8988T (cell line): ENCODE measurements at regions not wholly inside any gene's neighbourhood (a gene's known extent, or its start where the extent isn't known, plus 50 kb on each side); places are given as distances from the start of the nearest gene placed in this dataset.
A peak's percentile ranks its signal among the peaks of the same experiment; 100 is the strongest.

ENCODE experiments used
- DNase-seq: peaks from one replicate; pipeline ENCODE4 v3.0.0; 2011

DNA sequence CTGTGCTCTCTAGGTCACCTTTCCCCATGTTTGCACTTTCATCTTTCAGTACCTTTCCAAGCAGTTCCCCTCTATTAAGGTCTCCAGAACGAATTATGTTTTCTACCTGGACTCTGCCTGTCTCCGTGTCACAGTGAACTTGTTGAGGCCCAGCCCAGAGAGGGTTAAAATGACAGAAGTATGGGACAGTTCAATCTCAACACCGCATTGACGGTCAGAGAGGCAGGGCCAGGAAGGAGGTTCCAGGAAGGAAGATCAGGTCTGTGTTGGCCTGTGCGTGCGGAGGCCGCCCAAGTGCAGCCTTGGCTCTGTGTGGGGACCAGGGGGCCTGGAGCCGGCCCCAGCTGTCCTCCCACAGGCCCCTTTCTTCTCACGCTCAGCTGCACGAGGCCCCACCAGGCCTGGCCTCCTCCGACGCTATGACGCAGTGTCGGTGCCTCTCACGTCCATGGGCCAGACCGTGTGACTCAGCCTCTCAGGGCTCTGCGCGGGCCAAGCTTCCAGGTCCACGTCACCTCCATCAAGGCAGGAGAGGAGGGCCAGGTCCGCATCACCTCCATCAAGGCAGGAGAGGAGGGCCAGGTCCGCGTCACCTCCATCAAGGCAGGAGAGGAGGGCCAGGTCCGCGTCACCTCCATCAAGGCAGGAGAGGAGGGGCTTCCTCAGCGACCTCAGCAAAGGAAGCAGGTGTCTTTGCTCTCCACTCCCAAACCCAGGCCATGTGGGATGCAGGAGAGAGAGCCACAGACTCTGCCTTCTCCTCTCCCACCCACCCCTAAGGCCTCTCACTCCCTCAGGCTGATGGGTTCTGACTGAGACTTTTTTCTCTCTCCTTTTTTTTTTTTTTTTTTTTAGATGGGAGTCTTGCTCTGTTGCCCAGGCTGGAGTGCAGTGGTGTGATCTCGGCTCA is 83.1 kb downstream of the CPN2 start:
- DNase-seq, result no peak

DNA sequence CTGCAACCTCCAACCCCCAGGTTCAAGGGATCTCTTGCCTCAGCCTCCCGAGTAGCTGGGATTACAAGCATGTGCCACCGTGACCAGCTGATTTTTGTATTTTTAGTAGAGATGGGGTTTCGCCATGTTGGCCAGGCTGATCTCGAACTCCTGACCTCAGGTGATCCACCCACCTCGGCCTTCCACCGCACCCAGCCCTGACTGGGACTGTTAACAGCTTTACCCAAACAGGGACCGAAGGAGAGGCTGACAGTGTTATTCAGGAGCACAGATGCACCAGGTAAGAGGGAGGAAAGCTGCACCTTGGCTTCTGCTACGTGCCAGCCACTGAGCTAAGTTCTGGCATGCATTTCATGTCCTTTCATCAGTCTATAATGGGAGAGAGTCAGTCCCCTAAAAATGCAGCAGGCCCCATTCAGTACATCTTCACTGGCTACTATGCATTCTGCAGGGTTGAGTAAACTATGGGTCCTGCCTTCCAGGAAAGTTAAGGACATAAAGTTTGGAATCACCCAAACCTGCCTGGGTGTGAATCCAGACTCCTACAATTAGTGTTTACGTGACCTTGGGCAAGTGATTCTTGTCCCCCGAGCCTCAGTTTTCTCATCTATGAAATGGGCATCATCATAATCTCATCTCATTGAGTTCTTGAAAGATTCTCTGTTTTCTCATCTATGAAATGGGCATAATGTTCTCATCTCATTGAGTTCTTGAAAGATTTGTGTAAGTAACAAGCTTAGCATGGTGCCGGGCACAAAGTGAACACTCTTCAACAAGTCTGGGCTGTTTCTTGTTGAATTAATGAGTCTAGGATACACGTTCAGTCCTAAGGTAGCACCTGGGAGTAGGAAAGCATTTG is 82.2 kb downstream of the CPN2 start:
- DNase-seq, result no peak

DNA sequence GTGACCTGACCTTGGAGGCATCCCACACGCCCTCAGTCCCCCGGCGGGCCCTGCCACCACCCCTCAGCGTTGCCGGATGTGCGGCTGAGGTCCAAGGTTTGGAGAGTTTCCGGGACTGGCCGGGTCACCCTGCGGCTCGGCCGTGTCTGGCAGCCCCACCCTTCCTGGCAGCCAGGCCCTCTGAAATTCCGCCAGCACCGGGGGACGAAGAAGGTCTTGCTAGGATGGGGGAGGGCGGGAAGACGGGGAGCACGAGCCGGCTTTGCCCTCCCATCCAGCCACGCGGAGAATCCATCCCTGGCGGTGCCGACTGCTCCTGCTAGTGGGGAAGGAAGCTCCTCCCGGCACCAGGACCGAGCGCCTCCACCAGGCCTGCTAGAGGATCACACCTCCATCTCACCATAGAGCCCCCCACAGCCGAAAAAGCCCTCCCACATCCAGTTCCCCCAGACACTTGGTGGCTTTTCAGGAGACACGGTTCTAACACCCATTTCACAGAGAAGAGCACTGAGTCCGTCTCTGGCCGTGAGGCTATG is 81.5 kb downstream of the CPN2 start:
- no peak for DNase-seq

DNA sequence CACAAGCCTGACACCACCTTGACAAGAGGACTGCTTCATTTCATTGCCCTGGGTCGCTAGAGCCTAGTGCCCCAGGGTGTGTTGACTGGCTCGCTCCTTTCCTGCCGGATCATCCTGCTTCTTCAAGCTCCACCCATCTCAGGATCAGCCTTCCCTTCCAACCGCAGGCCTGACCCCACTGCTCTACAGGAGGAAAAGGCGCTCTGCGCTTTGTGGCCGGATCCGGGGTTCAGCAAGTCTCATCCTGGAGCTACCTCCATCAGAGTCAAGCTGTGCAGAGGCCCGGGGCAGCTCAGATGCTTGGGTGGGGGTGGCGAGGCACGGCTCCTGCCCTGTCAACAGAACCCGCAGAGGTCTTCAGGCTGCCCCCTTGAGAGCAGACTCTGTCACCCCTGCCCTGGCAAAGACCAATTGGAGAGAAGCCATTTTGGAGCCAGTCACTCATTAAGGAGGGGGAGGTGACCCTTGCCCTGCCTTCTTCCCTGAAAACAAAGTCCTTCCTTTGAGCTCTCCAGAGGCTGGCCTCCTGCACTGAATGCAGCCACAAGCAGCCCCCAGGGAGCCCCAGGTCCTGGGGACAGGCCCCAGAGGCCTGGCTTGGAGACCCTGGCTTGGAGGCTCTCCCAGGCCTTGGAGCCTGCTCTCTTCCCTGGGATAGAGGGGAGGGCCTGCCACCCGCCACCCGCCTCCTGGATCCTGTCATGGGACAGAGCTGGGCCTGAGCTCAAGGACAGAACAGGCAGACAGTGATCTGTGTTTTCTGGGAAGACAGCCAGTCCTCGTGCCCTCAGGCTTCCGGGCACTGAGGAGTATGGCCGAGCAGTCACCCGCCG is 80.3 kb downstream of the CPN2 start:
- DNase-seq, result no peak

DNA sequence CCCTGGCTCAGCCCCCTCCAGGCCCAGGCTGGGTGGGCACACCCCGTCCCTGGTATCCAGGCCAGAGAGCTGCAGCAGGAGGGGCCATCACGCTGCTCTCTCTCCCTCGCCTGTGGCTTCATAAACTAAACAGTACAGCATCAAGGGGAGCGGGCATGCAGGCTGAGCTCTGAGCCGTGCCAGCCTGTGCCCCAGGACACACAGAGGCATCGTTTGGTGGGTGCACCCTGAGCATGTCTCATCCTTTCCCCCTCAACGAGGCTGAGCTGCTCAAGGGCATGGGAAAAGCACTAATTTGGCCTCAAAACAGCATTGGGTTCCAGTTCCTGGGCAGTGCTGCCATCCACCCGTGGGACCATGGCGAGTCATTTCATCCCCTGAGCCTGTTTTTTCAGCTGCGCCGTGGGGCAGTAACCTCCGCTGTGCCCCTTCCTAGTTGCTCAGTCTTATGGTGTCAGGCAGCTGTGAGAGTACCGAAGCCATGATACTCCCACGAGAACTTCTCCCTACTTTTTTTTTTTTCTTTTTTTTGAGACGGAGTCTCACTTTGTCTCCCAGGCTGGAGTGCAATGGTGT is 79.6 kb downstream of the CPN2 start:
- DNase-seq, result no peak

DNA sequence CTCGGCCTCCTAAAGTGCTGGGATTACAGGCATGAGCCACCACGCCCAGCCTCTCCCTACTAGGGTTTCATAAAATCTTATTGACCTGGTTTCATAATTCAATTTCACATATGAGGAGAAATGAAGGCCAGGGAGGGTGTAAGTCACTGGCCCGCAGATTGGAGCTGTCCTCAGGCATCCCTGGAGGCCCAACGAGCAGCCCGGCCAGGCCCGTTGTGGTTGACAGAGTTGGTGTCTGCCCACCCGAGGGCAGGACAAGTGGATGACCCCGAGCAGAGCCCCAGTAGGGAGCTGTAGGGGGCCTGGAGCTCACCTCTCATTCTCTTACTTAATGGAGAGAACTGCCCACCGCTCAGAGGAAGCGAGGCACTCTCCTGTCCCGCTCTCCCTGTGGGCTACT is 78.9 kb downstream of the CPN2 start:
- no peak for DNase-seq

DNA sequence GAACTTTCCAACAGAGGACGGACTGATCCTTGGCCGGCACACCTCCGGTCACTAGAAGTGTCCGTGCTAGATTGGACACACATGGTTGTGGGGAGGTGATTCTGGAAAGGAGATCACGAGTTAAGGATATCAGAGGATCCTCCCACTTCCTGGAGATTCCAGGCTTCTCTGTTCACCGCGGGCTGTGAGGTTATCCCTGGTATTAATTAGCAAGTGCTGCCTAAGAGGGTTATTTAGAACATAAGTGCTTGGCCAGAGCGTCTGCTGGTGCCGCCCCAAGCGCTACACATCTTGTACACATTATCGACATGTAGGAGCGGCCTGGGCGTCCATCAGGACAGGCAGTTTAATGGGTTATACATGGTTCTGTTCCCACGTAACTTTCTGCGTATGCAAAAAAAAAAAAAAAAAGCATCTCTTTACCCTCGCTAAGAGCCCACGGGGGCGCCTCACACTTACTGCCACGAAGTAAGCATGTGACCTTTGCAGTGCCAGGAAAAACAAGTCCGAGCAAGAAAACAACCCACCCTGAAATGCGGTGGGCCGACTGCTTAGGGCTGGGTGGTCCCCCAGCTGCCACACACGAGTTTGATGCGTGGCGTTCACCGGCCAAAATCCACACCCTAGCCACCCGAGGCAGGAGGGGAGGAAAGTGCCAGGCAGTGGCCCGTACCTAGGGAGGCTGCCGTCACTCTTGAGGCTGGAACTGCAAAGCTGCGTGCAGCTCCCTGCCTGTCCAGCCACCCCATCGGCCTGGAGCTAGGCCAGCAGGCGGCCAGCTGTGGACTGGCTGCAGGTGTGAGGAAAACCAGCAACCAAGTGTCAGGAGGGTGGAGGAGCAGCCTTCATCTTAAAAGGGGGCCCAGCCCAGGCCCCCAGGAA is 78.0 kb downstream of the CPN2 start:
- DNase-seq, result no peak

DNA sequence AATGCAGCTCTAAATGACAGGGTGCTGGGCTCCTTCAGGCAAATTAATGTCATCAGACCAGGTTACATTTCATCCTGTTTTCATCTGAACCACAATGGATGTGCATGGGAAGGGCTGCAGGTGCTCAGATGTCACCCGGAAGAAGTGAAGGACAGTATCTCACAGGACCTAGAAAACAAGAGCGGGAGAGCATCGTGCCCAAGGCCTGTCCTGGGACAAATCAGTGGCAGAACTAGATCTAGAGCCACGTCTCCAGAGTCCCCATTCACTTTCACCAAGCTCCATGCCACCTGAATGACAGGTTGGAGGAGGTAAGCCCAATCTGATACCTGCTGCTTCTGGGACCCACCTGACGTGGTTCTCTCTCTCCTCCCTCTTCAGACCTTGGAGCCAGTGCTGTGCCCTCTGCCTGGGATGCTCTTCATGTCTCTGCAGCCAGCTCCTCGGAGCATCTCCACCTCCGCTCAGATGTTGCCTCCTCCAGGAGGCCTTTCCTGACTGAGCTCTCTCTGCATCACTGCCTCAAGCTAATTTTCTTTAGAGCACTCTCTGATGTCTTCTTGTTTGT is 77.3 kb downstream of the CPN2 start:
- no peak for DNase-seq

DNA sequence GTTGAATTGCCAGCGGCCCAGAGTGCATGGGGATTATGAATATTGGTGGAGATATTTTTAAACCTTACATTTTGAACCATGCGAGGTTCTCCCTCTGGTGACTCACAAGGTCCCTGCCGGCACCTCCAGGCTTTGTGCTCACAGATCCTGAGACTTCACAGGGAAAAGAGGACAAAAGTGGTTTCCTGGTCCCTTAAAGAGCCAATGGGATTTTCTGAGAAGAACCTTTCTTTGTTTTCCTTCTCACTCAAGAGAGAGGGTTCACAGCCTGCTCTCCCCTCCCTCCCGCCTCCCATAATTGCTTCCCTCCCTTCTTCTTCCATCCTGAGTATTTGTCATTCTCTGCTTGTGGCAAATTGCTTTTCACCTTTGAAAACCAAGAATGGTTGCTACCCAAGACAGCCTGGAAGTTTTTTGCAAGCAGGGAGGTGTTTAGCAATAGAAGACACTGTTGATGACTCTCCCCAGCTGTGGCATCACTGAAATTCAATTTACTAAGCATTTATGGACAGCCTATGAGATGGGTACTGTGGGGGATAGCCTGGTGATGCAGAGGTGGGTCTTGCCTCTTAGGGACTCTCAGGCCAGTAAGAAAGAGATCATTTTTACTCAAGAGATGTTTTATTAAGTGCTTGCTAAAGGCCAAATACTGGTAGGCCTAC is 76.6 kb downstream of the CPN2 start:
- DNase-seq, result no peak

DNA sequence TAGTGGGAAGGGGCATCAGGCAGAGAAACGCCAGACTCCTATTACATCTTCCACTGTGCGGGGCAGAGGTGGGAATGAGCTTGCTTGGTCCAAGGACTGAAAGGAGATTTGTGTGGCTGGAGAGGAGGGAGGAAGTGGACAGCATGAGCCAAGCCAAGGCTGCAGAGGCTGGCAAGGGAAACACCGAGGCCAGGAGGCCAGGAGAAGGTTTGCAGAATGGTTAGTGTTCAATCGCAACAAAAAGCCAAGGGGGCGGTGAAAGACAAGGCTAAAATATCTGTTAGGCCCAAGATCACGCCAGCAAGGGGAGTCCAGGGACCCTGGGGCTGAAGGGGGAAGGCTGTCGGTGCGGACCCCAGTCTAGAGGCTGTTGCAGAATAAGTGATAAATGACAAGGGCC is 75.8 kb downstream of the CPN2 start:
- peak; percentile 70 for DNase-seq

DNA sequence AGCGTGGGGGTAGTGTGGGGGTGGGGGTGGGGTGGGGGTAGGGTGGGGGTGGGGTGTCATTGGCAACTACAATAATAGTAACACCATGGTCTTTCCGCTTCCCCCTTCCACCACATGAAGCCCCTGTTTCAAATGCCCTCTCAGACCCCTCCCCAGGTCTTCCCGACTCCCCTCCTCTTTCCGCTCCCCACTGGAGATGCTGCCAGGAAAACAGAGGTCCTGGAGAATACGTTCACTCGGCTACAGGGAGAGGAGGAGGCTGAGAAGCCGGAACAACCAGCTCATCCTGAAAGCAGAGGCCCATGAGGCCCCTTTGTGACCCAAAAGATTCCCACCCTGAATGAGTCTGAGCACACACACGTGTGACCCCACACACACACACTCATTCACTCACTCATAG is 75.4 kb downstream of the CPN2 start:
- no peak for DNase-seq

DNA sequence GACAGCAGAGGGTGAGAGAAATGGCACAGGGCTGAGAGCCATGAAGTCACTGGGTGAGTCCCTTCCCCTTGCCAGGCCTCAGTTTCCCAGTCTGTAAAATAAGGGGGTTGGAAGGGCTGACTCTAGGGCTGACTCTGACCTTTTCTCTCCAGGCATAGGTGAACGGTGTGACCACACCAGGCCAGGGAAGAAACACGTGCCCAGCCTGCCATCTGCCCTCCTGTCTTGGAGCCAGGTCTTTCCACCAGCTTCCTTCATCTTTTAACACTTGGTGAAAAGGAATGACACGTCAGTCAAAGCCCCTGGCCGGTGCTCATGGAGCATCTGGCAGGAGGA is 74.4 kb downstream of the CPN2 start:
- no peak for DNase-seq

DNA sequence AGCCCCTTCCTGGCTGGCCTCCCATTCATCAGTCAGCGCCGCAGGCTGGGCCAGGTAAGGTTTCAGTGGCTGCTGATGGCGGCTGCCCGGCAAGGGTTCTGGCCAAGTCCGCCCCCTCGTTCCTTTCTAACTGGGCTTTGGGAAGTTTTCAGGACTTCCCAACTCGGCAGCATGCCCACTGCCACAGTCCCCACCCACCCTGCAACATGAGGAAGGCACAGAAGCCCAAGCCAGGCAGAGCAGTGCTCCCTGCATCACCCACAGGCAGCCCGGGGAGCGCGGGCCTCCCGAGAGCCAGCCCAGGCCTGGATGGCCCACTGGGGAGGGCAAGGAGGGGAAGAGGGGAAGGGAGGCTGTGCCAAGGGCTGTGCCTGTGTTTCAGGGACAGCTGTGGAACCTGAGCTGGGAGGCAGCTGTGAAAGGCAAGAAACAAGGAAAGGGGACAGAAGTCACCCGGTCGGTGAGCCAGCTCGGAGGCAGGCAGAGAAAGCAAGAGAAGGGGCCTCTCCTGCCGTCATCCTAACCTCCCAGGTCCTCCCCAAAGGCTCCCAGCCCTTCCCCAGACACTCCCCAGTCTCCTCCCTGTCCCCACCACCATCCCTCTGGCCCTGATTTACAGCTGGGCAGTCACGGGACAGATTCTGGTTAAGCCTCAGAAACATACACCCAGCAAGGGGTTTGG is 73.9 kb downstream of the CPN2 start:
- no peak for DNase-seq

DNA sequence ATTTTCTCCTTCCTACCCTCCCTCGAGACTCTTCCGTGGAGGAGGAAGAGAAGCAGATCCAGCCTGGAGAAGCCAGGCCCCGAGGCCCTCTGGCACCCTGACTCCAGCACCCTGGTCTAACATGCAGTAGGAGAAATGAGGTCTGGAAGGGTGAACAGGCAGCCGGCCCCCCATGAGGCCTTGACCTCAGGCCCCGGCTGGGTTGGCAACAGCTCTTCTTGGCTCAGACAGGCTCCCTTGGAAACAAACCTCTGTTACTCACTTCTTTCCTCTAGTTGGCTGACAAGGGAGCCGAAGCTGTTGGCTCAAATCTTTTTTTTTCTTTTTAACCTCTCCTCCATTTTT is 73.4 kb downstream of the CPN2 start:
- DNase-seq, result no peak

DNA sequence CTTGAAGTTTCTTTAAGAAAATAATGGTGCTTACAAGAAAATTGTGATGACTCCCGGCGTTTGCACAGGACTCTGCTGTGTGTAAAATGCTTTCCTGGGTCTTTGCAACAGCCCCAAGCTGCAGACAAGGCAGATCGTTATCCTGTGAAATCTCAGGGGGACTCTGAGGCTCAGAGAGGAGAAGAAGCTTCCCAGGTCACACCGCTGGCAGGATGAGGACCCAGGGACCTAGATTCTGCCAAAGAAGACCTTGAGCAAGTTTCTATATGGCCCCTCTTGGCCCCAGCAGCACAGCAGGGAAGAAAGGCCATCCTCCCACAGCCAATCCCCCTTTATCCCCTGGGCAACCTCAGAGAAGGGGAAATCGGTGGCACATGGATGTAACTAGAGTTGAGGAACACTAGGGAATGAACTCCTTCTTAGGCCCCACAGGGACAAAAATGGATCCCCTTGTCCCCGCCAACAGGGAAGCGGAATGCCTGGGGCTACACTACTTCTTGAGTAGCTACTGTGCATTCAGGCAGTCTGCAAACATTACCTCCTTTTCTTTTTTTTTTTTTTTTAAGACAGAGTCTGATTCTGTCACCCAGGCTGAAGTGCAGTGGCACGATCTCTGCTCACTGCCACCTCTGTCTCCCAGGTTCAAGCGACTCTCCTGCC is 72.8 kb downstream of the CPN2 start:
- no peak for DNase-seq

DNA sequence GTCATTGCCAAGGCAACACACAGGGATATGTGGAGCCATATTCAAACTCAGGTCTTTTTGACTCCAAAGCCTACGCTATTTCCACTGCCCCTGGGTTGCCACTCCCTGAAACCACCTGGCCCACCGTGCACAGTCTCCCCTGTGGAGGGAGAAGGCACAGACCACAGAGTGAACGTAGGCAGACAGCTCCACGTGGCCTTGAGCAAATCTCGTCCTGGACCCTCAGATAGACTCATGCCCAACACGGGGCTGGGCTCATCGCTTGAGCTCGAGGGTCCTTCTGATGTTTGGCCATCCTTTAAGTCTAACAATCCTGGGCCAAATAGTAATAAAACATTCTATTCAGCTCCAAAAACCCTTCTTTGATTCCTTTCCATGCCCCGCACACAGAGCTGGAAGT is 72.0 kb downstream of the CPN2 start:
- no peak for DNase-seq

DNA sequence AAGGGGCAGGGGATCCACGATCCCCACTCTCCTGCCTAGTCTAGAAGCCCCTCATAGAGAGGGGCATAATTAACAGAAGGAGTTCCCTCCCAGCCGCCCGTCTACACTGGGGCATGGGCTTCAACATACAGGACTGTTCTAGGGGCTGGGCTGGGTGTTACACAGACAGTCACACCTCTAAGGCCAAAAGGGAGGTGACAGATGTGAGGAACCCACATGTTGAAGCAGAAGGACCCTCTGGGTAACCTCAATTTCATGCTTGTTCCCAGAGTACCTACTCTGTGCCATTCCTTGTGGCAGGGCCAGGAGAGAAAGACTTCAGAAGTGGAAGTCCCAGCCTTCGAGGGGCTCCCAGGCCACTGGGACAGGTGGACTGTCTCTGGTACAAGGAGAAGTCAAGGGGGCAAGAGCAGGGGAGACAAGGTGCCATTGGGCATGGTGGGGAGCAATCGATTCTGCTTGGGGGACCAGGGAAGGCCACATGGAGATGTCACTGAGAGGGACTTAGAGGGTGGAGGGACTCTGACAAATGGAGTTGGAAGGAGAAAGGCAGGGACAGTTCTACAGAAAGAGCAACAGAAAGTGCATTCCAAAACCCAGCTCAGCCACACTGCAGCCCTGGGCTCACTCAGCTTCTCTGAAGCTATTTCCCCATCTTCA is 71.3 kb downstream of the CPN2 start:
- DNase-seq, result no peak

DNA sequence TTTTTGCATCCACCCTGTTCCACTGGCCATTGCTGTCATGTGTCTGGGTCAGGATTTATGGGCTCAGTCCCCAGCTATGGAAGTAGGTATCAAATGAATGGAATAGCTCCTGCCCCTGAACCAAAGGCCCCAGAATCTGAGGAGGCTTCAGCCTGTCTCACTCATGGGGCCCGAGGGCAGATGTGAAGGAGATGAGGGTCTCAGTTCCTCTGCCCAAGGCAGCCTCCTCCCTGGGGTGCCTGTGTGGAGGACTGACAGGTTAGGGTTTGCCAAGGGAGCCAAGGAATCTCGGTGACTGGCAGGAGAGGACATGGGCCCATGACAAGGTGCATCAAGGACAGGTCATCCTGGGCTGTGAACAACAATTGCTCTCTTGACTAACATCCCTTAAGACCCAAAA is 70.4 kb downstream of the CPN2 start:
- DNase-seq, result no peak

DNA sequence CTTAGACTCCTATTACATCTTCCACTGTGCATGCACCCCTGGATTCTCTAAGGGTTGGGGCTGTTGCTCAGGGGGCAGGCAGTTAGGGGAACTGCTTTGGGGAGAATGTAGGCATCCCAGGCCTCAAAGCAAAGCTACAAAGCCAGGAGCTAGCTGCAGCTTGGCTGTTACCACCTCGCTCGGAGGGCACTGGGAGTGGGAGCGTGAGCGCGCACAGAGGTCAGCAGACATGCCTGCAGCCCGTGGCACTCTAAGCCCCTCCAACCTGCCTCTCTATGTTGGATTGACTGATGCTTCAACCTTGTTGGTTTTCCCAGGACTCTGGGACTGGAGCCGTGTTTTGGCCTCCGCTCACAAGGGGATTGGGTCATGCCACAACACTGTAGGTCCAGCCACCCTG is 69.8 kb downstream of the CPN2 start:
- DNase-seq, result no peak
